ENCODE measurements at regions not wholly inside any gene's neighbourhood (a gene's known extent, or its start where the extent isn't known, plus 50 kb on each side); places are given as distances from the start of the nearest gene placed in this dataset.
"Not testable (repeated sequence)": the region's sequence is repeated elsewhere in the genome, so short reads cannot be mapped to it uniquely, and the experiment has no call there.

- TF ChIP-seq POLR2AphosphoS5 (IDR thresholded peaks at IDR 0.05; ENCODE audit: low read depth, low read length); CTCF (IDR thresholded peaks at IDR 0.05; ENCODE audit: control extremely low read depth in 1 of 3, insufficient read depth in 1 of 3, low read depth in 1 of 3, low read length in 3 of 3); TAF1 (IDR thresholded peaks at IDR 0.05; ENCODE audit: low read depth, low read length); TAF7 (optimal IDR thresholded peaks at IDR 0.05; ENCODE audit: borderline replicate concordance, low read depth, low read length); POLR2A (IDR thresholded peaks at IDR 0.05; ENCODE audit: control extremely low read depth in 1 of 2, low read depth in 2 of 2, low read length in 2 of 2); SIX5 (IDR thresholded peaks at IDR 0.05; ENCODE audit: low read depth, low read length); EZH2 (IDR thresholded peaks at IDR 0.05; ENCODE audit: low read depth, low read length, severe bottlenecking); USF2 (IDR thresholded peaks at IDR 0.05; ENCODE audit: low read length); CBX5 (IDR thresholded peaks at IDR 0.05; ENCODE audit: low read depth, low read length); CHD2 (IDR thresholded peaks at IDR 0.05; ENCODE audit: low read length); EP300 (IDR thresholded peaks at IDR 0.05; ENCODE audit: borderline replicate concordance in 1 of 2, low read depth in 2 of 2, low read length in 2 of 2): not testable (repeated sequence)
Measured at GRCh38 chr3:195993671-195994070, 85.3 kb upstream of the TNK2 start.

Data from H1 (cell line).